AG09309 (cell line): ENCODE measurements at regions not wholly inside any gene's neighbourhood (a gene's known extent, or its start where the extent isn't known, plus 50 kb on each side); places are given as distances from the start of the nearest gene placed in this dataset.

Experiments used
- DNase-seq: peaks from one replicate; pipeline ENCODE4 v3.0.0-alpha.2; 2010; ENCODE audit warnings: low read depth
- H3K4me3 ChIP-seq: 2 replicates; pipeline ENCODE4 v1.5.1; 2011; ENCODE audit warnings: mild to moderate bottlenecking, low read depth, low read length, moderate library complexity; ENCODE audit not compliant: control insufficient read depth
- TF ChIP-seq, protein P1 (sequence below): IDR thresholded peaks from 2 replicates; pipeline ENCODE4 v1.5.1; 2011; ENCODE audit warnings: mild to moderate bottlenecking, low read depth, low read length, inconsistent platforms; ENCODE audit not compliant: insufficient read depth, control insufficient read depth; ENCODE audit errors: missing control alignments

GRCh38 chr6:56841381-56841749, 113.5 kb upstream of the BEND6 start:
- no peak for DNase-seq
- peak overlapping the region; percentile 77 for H3K4me3 ChIP-seq
- TF ChIP-seq, protein P1, sequence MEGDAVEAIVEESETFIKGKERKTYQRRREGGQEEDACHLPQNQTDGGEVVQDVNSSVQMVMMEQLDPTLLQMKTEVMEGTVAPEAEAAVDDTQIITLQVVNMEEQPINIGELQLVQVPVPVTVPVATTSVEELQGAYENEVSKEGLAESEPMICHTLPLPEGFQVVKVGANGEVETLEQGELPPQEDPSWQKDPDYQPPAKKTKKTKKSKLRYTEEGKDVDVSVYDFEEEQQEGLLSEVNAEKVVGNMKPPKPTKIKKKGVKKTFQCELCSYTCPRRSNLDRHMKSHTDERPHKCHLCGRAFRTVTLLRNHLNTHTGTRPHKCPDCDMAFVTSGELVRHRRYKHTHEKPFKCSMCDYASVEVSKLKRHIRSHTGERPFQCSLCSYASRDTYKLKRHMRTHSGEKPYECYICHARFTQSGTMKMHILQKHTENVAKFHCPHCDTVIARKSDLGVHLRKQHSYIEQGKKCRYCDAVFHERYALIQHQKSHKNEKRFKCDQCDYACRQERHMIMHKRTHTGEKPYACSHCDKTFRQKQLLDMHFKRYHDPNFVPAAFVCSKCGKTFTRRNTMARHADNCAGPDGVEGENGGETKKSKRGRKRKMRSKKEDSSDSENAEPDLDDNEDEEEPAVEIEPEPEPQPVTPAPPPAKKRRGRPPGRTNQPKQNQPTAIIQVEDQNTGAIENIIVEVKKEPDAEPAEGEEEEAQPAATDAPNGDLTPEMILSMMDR, result no peak

DNA sequence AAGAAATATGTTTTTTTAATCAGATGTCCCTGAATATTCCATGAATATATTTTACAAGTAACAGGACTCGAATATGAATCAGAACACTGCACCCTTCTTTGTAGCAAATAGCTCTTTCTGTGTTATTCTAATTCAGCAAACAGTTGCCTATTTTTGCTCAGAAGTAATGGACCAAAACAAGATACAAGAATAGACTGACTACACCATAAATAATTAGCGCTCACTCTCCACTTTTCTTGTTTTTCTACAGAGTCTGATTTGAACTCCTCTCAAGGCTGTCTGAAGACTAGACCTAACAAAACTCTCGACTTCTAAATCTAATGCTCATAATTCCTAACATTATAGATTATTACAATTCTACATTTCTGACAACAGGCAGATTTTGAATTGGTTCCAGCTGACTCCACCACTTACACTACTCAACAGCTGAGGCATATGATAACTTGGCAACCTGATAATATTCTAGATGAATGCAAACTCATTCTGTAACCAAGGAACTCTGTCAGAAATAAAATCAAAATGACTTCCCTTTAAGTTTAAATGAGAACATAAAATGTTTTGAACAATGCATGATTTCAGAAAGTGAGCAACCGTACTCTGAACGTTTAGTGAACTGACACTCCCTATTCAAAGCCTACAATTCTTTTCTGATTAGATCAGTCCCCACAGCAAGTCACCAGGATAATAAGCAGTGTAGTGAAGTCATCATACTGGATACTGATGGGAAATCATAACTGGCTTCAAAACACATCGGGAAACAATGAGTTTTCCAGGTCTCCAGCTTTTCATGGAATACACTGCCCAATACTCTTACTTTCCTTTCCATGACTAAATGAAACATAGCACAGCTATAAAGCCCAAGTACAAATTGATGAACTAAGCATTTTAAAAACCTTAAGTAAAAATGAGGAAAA, 114.2 kb upstream of the BEND6 start:
- no peak for DNase-seq
- TF ChIP-seq, protein P1, result no peak
- H3K4me3 ChIP-seq, result peak overlapping the region; percentile 77

- TF ChIP-seq, protein P1, result no peak
- no peak for DNase-seq
- H3K4me3 ChIP-seq, result no peak overlapping the region
These were observed 115.2 kb upstream of the BEND6 start for GRCh38 chr6:56839533-56840183.

GRCh38 chr6:56838965-56839364, 115.9 kb upstream of the BEND6 start:
- TF ChIP-seq, protein P1, result no peak

DNA sequence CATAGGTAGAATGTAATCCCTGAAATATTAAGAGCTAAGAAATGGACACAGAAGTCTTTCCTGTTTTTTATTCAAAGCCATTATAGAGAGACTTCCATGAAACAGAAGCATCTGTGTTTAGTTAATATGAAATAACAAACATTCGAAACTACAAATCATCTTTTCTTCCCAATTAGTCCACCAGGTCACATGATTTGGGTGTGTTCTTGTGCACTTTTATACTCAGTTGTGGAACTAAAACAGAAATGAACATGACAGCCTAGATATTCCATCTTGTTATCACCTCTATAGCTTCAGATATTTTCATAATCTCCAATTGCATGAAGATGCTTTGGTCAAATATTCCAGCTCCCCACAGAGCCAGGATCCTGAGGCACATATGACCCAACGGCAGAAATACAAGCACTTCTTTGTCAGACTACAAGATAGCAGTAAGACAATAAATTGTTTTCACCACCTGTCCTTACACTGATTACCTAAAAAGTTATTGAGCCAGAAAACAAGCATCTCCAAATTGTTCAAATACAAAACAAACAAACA, 116.8 kb upstream of the BEND6 start:
- H3K4me3 ChIP-seq, result no peak overlapping the region
- TF ChIP-seq, protein P1, result no peak
- no peak for DNase-seq

More at GRCh38 chr6:56838965-56839364, 115.9 kb upstream of the BEND6 start:
- DNase-seq, result no peak
- H3K4me3 ChIP-seq, result no peak overlapping the region

GRCh38 chr6:56837322-56837894, 117.5 kb upstream of the BEND6 start:
- DNase-seq, result no peak

More at GRCh38 chr6:56837322-56837894, 117.5 kb upstream of the BEND6 start:
- no peak overlapping the region for H3K4me3 ChIP-seq
- TF ChIP-seq, protein P1, result no peak
